Peyer's patch (tissue), 4 donors: ENCODE measurements at regions not wholly inside any gene's neighbourhood (a gene's known extent, or its start where the extent isn't known, plus 50 kb on each side); places are given as distances from the start of the nearest gene placed in this dataset.

ENCODE experiments used
- POLR2A ChIP-seq, 2 donors: fragments of 450-650 bp; IDR thresholded peaks; one replicate each; pipeline ENCODE4 v1.5.1; 2017; ENCODE audit warnings: antibody characterized with exemption in 2 of 2, mild to moderate bottlenecking in 2 of 2, moderate library complexity in 2 of 2
- TF ChIP-seq, protein P1 (sequence below), 6 experiments: fragments of 450-650 bp in 4 of 6; fragments of 200-600 bp in 2 of 6; sonication (generic) in 1 of 6; IDR thresholded peaks; one replicate each; pipeline ENCODE4 v1.5.1; 2017 to 2019; ENCODE audit warnings: antibody characterized with exemption in 6 of 6, mild to moderate bottlenecking in 3 of 6, moderate library complexity in 1 of 6

DNA sequence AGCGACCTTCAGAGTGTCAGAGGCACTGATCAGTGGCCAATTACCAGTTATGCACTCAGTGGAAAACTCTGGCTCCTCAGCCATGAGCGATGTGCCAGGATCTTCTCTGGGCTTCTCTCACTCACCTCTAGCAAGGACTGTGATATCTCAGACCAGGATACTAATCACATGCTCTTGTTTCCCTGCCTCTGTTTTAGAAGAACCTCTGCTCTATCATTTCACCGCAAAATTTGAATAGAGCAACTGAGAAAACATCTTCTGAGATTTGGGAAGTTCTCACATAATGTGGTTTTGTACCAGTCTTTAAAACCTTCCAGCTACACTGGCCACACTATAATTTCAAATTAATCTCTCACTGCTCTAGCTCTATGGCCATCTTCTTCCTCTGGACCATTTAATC is 325.8 kb upstream of the FRG2C start:
- TF ChIP-seq, protein P1, sequence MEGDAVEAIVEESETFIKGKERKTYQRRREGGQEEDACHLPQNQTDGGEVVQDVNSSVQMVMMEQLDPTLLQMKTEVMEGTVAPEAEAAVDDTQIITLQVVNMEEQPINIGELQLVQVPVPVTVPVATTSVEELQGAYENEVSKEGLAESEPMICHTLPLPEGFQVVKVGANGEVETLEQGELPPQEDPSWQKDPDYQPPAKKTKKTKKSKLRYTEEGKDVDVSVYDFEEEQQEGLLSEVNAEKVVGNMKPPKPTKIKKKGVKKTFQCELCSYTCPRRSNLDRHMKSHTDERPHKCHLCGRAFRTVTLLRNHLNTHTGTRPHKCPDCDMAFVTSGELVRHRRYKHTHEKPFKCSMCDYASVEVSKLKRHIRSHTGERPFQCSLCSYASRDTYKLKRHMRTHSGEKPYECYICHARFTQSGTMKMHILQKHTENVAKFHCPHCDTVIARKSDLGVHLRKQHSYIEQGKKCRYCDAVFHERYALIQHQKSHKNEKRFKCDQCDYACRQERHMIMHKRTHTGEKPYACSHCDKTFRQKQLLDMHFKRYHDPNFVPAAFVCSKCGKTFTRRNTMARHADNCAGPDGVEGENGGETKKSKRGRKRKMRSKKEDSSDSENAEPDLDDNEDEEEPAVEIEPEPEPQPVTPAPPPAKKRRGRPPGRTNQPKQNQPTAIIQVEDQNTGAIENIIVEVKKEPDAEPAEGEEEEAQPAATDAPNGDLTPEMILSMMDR (IDR thresholded peaks at IDR 0.05), result no peak
- no peak for TF ChIP-seq POLR2A (IDR thresholded peaks at IDR 0.05)
